DOHH2 (cell line): ENCODE measurements at regions not wholly inside any gene's neighbourhood (a gene's known extent, or its start where the extent isn't known, plus 50 kb on each side); places are given as distances from the start of the nearest gene placed in this dataset.

ENCODE experiments used
- CTCF ChIP-seq: fragments of 200-600 bp; sonication (generic); IDR thresholded peaks from one replicate; pipeline ENCODE4 v1.5.1; 2014; ENCODE audit warnings: antibody characterized with exemption, mild to moderate bottlenecking, low read depth, low read length; ENCODE audit not compliant: poor library complexity, severe bottlenecking
- EZH2phosphoT487 ChIP-seq: fragments of 200-600 bp; sonication (generic); IDR thresholded peaks from 2 replicates; pipeline ENCODE4 v1.6.1; 2017; ENCODE audit warnings: borderline replicate concordance, mild to moderate bottlenecking, antibody characterized with exemption, low read length, moderate library complexity, mixed read lengths

GRCh38 chr17:34739386-34739785 is 160.0 kb downstream of the TMEM132E start:
- TF ChIP-seq CTCF (no peak), EZH2phosphoT487 (no peak)
